A549 (cell line): ENCODE measurements at regions not wholly inside any gene's neighbourhood (a gene's known extent, or its start where the extent isn't known, plus 50 kb on each side); places are given as distances from the start of the nearest gene placed in this dataset.

Experiments
- ATAC-seq, 2 experiments: fragments of 200-7000 bp in 1 of 2; fragments of >200 bp in 1 of 2; cut with Nextera tagmentation in 1 of 2; cut with Tn5 transposase in 1 of 2; 3 replicates each; pipeline versions ENCODE4 v1.8.0 to v1.9.1; 2018 to 2020; ENCODE audit warnings: mild to moderate bottlenecking in 1 of 2, moderate library complexity in 1 of 2
- CTCF ChIA-PET: fragments of 300-600 bp; sonication (Branson Sonifier 250); formaldehyde crosslinking; extraction: SDS; loops from one replicate; lab custom pipeline; 2021; ENCODE audit warnings: antibody characterized with exemption, inconsistent platforms; lab: Yijun Ruan, JAX
- POLR2A ChIA-PET: fragments of 350-600 bp; formaldehyde crosslinking; extraction: SDS; loops from one replicate; lab custom pipeline; 2021; ENCODE audit warnings: antibody characterized with exemption, inconsistent platforms; lab: Yijun Ruan, JAX
- DNase-seq, 2 experiments: peaks; one replicate each; pipeline versions ENCODE4 v3.0.0 to v3.0.0-alpha.2; 2011 to 2016; ENCODE audit warnings: low read depth in 1 of 2, low spot score in 1 of 2
- FAIRE-seq: peaks from 2 replicates; lab custom pipeline; 2011; peaks lifted over from hg19 to GRCh38; lab: Jason Lieb, UNC
- H3K27ac ChIP-seq, 2 experiments: fragments of >200 bp; sonication (Bioruptor Twin); formaldehyde crosslinking; 3 replicates each; pipeline ENCODE4 v1.5.1; 2016 to 2017
- H3K4me1 ChIP-seq: fragments of >200 bp; sonication (Bioruptor Twin); formaldehyde crosslinking; 3 replicates; pipeline ENCODE4 v1.6.1; 2016
- H3K4me2 ChIP-seq: fragments of >200 bp; sonication (Bioruptor Twin); formaldehyde crosslinking; 3 replicates; pipeline ENCODE4 v1.6.1; 2016
- H3K4me3 ChIP-seq: fragments of >200 bp; sonication (Bioruptor Twin); formaldehyde crosslinking; 3 replicates; pipeline ENCODE4 v1.5.1; 2016
- H3K9me3 ChIP-seq: fragments of >200 bp; sonication (Bioruptor Twin); formaldehyde crosslinking; 3 replicates; pipeline ENCODE4 v1.6.1; 2016
- CBX2 ChIP-seq: fragments of 200-600 bp; sonication (generic); IDR thresholded peaks from 2 replicates; pipeline ENCODE4 v1.6.1; 2016; ENCODE audit warnings: low read depth, mild to moderate bottlenecking, borderline replicate concordance
- CBX8 ChIP-seq: fragments of 200-600 bp; sonication (generic); IDR thresholded peaks from 2 replicates; pipeline ENCODE4 v1.6.1; 2016
- CHD2 ChIP-seq: fragments of 150-350 bp; IDR thresholded peaks from 2 replicates; pipeline ENCODE4 v1.6.1; 2014; ENCODE audit warnings: low read length; ENCODE audit not compliant: partially characterized antibody
- CHD4 ChIP-seq: fragments of 200-600 bp; sonication (generic); IDR thresholded peaks from 2 replicates; pipeline ENCODE4 v1.6.1; 2016; ENCODE audit warnings: antibody characterized with exemption, mild to moderate bottlenecking, borderline replicate concordance
- EP300 ChIP-seq, 2 experiments: fragments of >200 bp; sonication (Bioruptor Twin); formaldehyde crosslinking; IDR thresholded peaks; 2 replicates in 1 of 2; 3 replicates in 1 of 2; pipeline ENCODE4 v1.6.1; 2016 to 2017
- FOSL2 ChIP-seq, 2 experiments: fragments of 450-650 bp in 1 of 2; fragments of >200 bp in 1 of 2; sonication (Bioruptor Twin) in 1 of 2; formaldehyde crosslinking; IDR thresholded peaks; 2 replicates each; pipeline versions ENCODE4 v1.5.0 to v1.6.1; 2016 to 2020; ENCODE audit warnings: mild to moderate bottlenecking in 1 of 2, moderate library complexity in 1 of 2
- FOXS1 ChIP-seq: fragments of 250-450 bp; sonication (Bioruptor Pico); IDR thresholded peaks from 2 replicates; pipeline ENCODE4 v1.5.0; 2020; ENCODE audit warnings: mild to moderate bottlenecking, moderate library complexity
- HDAC2 ChIP-seq: fragments of 200-600 bp; sonication (generic); IDR thresholded peaks from 2 replicates; pipeline ENCODE4 v1.6.1; 2016
- HEYL ChIP-seq: fragments of 250-450 bp; sonication (Bioruptor Pico); IDR thresholded peaks from 2 replicates; pipeline ENCODE4 v1.8.0; 2021; ENCODE audit warnings: mild to moderate bottlenecking, moderate library complexity
- HOXA7 ChIP-seq: fragments of 250-450 bp; sonication (Bioruptor Pico); IDR thresholded peaks from 2 replicates; pipeline ENCODE4 v1.5.0; 2020; ENCODE audit warnings: mild to moderate bottlenecking, moderate library complexity
- HOXB13 ChIP-seq: fragments of 250-450 bp; sonication (Bioruptor Pico); IDR thresholded peaks from 2 replicates; pipeline ENCODE4 v1.5.0; 2020; ENCODE audit warnings: low read depth, mild to moderate bottlenecking, moderate library complexity
- HOXB5 ChIP-seq: fragments of 250-450 bp; sonication (Bioruptor Pico); IDR thresholded peaks from 2 replicates; pipeline ENCODE4 v1.5.0; 2020; ENCODE audit warnings: mild to moderate bottlenecking, moderate library complexity
- KDM5A ChIP-seq: fragments of 200-600 bp; sonication (generic); IDR thresholded peaks from 2 replicates; pipeline ENCODE4 v1.6.1; 2016; ENCODE audit warnings: antibody characterized with exemption, mild to moderate bottlenecking
- NPAS2 ChIP-seq: fragments of 250-450 bp; sonication (Bioruptor Pico); IDR thresholded peaks from 2 replicates; pipeline ENCODE4 v1.8.0; 2022; ENCODE audit warnings: mild to moderate bottlenecking, moderate library complexity, borderline replicate concordance
- NR3C1 ChIP-seq: fragments of >200 bp; sonication (Bioruptor Twin); formaldehyde crosslinking; IDR thresholded peaks from 3 replicates; pipeline ENCODE4 v1.6.1; 2017
- PBX3 ChIP-seq: IDR thresholded peaks from 2 replicates; pipeline ENCODE4 v1.6.1; 2012
- POLR2AphosphoS2 ChIP-seq: conservative IDR thresholded peaks from 2 replicates; pipeline ENCODE4 v1.6.1; 2012; ENCODE audit warnings: low read length, improper control_type of control experiment, inconsistent platforms
- RCOR1 ChIP-seq: fragments of 150-350 bp; IDR thresholded peaks from 2 replicates; pipeline ENCODE4 v1.6.1; 2014; ENCODE audit warnings: antibody characterized with exemption, low read length, low read depth
- RFX5 ChIP-seq: fragments of 450-650 bp; IDR thresholded peaks from 2 replicates; pipeline ENCODE4 v1.7.1; 2014; ENCODE audit warnings: antibody characterized with exemption, mild to moderate bottlenecking, moderate library complexity
- SMC3 ChIP-seq: fragments of >200 bp; sonication (Bioruptor Twin); formaldehyde crosslinking; IDR thresholded peaks from 3 replicates; pipeline ENCODE4 v1.6.1; 2018; ENCODE audit warnings: inconsistent platforms
- USF2 ChIP-seq: fragments of 450-650 bp; IDR thresholded peaks from 2 replicates; pipeline ENCODE4 v1.6.1; 2014; ENCODE audit warnings: antibody characterized with exemption
- ZFP36 ChIP-seq: fragments of 450-650 bp; IDR thresholded peaks from 2 replicates; pipeline ENCODE4 v1.6.1; 2014; ENCODE audit warnings: borderline replicate concordance; ENCODE audit not compliant: partially characterized antibody
- WGBS: methylation state at CpG from one replicate; pipeline ENCODE4 v1.1.6; 2017; ENCODE audit errors: missing lambda C conversion rate; 5-methylcytosine and 5-hydroxymethylcytosine counted together
- TF ChIP-seq, protein P1 (sequence below): fragments of 200-600 bp; sonication (generic); IDR thresholded peaks from 2 replicates; pipeline ENCODE4 v1.6.1; 2016; ENCODE audit warnings: antibody characterized with exemption, mild to moderate bottlenecking, moderate library complexity
- TF ChIP-seq, protein P2 (sequence below): IDR thresholded peaks from 2 replicates; pipeline ENCODE4 v1.6.1; 2012; ENCODE audit warnings: low read depth, borderline replicate concordance
- TF ChIP-seq, protein P3 (sequence below): fragments of >200 bp; sonication (Bioruptor Twin); formaldehyde crosslinking; IDR thresholded peaks from 2 replicates; pipeline ENCODE4 v1.6.1; 2016

DNA sequence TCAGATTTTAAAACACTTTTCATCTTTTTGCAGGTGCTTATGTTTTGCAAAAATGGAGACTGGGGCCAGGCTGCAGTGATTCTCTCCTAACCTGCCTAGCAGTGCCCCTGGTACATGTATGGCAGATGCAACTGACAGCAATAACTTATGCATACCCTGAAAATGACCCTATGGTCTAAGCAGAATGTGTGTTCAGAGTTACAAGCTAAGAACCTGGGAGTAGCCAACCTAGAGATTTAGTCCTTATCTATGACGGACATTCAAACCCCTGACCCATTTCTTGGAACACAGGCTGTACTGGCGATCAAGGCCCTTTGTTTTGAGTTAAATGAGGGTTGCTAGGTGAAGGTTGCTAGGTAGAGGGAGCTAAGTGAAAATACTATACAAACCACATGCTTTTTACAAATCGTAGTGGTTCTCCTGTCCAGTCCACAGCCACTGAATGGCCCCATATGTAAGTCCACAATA lies 184.9 kb upstream of the SESN3 start:
- DNase-seq (no peak), FAIRE-seq (no peak), ATAC-seq (no peak)
- H3K4me3 ChIP-seq, result no peak overlapping the region
- CTCF ChIA-PET, result no interaction called here
- TF ChIP-seq HOXA7 (CRISPR knock-in tag) (no peak), EP300 (IDR thresholded peaks at IDR 0.05) (no peak), CBX8 (no peak), CBX2 (no peak), RCOR1 (no peak), HOXB13 (no peak), KDM5A (no peak), CHD4 (no peak), NPAS2 (CRISPR knock-in tag) (no peak), HDAC2 (no peak)
- TF ChIP-seq, protein P1, sequence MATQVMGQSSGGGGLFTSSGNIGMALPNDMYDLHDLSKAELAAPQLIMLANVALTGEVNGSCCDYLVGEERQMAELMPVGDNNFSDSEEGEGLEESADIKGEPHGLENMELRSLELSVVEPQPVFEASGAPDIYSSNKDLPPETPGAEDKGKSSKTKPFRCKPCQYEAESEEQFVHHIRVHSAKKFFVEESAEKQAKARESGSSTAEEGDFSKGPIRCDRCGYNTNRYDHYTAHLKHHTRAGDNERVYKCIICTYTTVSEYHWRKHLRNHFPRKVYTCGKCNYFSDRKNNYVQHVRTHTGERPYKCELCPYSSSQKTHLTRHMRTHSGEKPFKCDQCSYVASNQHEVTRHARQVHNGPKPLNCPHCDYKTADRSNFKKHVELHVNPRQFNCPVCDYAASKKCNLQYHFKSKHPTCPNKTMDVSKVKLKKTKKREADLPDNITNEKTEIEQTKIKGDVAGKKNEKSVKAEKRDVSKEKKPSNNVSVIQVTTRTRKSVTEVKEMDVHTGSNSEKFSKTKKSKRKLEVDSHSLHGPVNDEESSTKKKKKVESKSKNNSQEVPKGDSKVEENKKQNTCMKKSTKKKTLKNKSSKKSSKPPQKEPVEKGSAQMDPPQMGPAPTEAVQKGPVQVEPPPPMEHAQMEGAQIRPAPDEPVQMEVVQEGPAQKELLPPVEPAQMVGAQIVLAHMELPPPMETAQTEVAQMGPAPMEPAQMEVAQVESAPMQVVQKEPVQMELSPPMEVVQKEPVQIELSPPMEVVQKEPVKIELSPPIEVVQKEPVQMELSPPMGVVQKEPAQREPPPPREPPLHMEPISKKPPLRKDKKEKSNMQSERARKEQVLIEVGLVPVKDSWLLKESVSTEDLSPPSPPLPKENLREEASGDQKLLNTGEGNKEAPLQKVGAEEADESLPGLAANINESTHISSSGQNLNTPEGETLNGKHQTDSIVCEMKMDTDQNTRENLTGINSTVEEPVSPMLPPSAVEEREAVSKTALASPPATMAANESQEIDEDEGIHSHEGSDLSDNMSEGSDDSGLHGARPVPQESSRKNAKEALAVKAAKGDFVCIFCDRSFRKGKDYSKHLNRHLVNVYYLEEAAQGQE, result no peak
- H3K9me3 ChIP-seq, result no peaks in the 10 kb centered on the region
- H3K4me1 ChIP-seq, result no peaks in the 10 kb centered on the region
- POLR2A ChIA-PET, result no interaction called here
- WGBS, result 59% methylated on average over 3 of the region's 3 CpGs
- H3K27ac ChIP-seq, result no peak overlapping the region
- no peak overlapping the region for H3K4me2 ChIP-seq

DNA sequence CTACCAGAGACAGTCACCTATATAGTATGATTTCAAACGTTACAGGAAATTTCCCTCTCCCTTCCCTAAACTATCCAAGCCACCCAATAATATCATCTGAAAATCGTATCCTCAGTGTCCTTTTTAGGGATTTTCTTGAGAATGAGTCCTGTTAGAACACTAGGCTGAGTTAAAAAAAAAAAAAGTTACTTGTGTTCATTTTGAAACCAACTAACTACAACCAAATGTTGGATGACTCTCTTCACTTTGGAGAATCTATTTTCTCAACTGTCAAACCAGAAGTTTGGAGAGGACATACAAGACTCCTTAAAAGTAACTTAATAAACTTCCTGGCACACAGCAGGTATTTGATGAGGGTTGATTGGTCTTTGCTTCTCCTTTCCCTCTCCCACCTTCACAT lies 183.2 kb upstream of the SESN3 start:
- Histone ChIP-seq H3K4me1 (no peaks in the 10 kb centered on the region), H3K4me3 (no peak overlapping the region), H3K9me3 (no peaks in the 10 kb centered on the region), H3K27ac (no peak overlapping the region), H3K4me2 (no peak overlapping the region)
- TF ChIP-seq, protein P2, sequence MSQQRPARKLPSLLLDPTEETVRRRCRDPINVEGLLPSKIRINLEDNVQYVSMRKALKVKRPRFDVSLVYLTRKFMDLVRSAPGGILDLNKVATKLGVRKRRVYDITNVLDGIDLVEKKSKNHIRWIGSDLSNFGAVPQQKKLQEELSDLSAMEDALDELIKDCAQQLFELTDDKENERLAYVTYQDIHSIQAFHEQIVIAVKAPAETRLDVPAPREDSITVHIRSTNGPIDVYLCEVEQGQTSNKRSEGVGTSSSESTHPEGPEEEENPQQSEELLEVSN, result no peak
- TF ChIP-seq NR3C1 (no peak), POLR2AphosphoS2 (no peak), PBX3 (no peak), NPAS2 (CRISPR knock-in tag) (no peak), FOSL2 (IDR thresholded peaks at IDR 0.05) (no peak), FOSL2 (CRISPR knock-in tag; IDR thresholded peaks at IDR 0.05) (no peak)
- TF ChIP-seq, protein P3, sequence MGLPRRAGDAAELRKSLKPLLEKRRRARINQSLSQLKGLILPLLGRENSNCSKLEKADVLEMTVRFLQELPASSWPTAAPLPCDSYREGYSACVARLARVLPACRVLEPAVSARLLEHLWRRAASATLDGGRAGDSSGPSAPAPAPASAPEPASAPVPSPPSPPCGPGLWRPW, result no peak
- POLR2A ChIA-PET, result no interaction called here
- no peak for FAIRE-seq
- DNase-seq, result no peak
- ATAC-seq, result no peak
- 51% methylated on average over 2 of the region's 2 CpGs for WGBS
- CTCF ChIA-PET, result no interaction called here

- Histone ChIP-seq H3K4me3 (no peak overlapping the region), H3K27ac (no peak overlapping the region), H3K4me1 (no peaks in the 10 kb centered on the region), H3K9me3 (no peaks in the 10 kb centered on the region), H3K4me2 (no peak overlapping the region)
- no peak for DNase-seq
- no peak for FAIRE-seq
- WGBS, result 34% methylated on average over 4 of the region's 4 CpGs
- POLR2A ChIA-PET, result no interaction called here
- TF ChIP-seq RCOR1 (no peak), RFX5 (no peak), HEYL (CRISPR knock-in tag) (no peak), POLR2AphosphoS2 (no peak), ZFP36 (no peak), USF2 (no peak), SMC3 (no peak), FOSL2 (IDR thresholded peaks at IDR 0.05) (no peak), FOSL2 (CRISPR knock-in tag; IDR thresholded peaks at IDR 0.05) (no peak), CHD2 (no peak), FOXS1 (CRISPR knock-in tag) (no peak), HOXB5 (CRISPR knock-in tag) (no peak)
- TF ChIP-seq, protein P2, result no peak
- ATAC-seq, result no peak
- CTCF ChIA-PET, result no interaction called here
These were observed 182.8 kb upstream of the SESN3 start for GRCh38 chr11:95413761-95414160.
